Stimulated activated CD4-positive, alpha-beta T cell treated with anti-CD3 and anti-CD28 coated beads, TNF-alpha, amount 100 ng/mL, for 24 hours (primary cell): ENCODE measurements at regions not wholly inside any gene's neighbourhood (a gene's known extent, or its start where the extent isn't known, plus 50 kb on each side); places are given as distances from the start of the nearest gene placed in this dataset.

Source experiments
- DNase-seq, 3 experiments: peaks; one replicate each; pipeline ENCODE4 v3.0.0-alpha.2; 2020; ENCODE audit warnings: low read depth in 3 of 3

GRCh38 chr17:79349506-79350400, 261.1 kb downstream of the RBFOX3 start:
- DNase-seq: no peak

DNA sequence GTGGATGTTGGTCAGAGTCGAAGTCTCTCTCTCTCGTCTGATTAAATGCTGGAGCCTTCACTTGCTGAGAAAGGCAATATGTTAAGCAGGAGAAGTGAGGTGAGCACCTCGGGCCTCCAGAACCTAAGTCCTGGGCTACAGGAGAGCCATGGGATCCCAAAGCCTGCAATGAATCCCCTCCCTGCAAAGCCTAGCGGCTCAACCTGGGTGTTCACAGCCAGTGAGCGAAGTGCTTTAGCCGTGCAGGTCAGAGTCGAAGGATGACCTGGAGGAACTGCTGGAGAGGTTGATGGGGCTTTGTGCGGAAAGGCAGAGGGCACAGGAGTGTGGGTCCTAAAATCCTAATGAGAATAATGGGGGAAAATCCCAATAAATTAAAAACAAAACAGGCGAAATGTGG, 267.8 kb downstream of the ENGASE start:
- no peak for DNase-seq

DNA sequence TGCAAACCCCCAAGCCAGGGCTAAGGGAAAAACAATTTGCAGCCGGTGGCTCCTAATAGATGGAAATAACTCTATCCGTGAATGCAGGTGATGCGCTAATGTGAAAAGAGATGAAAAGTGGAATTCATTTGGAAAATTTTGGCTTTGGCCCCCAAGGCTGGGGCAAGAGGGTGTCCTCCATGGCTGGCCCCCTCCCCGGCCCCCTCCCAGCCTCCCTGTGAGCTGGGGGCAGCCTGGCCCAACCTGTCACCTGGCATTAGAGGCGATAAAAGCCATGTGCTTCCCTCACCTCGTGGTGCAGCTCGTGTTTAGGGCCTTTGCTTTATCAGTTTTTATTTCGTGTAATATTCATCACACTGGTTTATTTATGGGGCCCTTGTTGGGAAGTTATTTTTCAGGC, 267.2 kb downstream of the ENGASE start:
- no peak for DNase-seq

DNA sequence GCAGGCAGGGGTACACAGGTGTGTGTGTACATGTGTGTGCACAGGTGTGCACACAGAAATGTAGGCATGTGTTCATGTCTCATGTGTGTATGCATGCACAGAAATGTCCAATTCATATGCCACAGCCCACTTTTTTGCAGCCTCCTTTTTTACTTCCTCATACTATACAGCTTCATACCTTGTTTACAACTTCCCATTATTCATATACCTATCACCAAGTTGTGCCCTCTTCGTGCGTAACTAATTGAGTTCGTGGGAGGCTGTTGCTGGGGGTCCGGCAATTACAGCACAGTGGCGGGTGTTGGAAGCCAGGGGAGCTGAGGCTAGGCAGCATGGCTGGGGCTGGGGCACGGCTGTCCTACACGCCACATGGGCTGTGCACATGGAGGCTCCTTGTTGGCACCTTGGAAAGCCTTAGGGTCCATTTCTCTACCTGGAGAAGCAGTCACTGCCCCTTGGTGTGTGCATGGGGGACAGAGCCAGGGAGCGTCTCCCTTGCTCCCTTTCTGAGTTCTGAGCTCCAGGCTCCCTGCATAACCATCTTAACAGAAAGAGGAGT, 266.7 kb downstream of the ENGASE start:
- DNase-seq: no peak

DNA sequence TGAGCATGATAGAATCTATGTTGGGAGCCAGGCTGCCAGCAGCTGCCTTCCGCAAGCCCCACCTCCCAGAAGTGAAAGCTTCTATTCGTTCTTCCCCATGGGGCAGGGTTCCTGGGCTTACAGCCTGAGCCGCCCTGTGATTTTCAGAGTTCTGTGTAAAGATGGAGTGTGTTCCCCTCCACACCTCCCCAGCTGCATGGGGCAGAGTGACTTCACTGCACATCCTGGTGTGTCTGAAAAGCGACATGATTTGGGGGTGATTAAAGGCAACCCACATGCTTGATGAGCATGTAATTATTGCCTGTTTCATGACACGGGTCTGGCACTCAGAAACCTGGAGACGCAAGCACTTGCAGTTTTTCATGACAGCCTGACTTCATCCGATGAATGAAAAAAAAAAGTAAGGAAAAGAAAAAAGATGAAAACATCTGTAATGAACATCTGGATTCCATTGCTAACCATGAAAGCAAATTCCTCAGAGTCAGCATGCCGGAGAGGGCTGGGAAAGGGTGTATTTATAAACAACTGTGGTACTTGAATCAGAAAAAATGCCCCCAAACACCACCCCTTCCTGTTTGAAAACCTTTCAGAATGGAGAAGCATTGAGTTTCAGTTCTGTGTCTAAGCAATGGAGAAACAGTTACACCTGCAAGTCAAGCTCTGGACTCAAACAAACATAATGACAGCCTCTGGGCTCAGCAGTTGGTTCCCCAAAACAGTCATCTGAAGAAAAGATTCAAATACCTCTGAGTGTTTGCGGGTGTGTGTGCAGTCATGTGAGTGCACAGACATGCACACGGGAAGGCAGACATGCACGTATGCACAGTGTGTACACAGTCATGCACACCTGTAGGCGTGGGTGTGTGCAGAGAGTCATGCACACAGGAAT, 266.0 kb downstream of the ENGASE start:
- DNase-seq: no peak

DNA sequence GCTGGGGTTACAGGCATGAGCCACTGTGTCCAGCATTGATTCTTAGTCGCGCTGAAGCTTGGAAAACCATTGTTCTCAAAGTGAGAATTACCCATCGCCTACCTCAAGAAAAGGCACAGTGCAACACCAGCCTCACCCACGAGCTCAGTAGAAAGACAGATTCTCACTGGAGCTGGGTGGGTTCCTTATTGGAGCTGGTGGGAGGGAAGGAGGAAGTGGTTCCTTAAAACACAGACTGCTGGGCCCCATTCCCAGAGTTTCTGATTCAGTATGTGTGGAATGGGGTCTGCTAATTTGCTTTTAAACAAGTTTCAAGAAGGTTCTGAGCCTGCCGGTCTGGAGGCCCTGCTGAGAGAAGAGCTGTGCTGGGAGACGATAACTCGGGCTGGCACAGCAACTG, 264.7 kb downstream of the ENGASE start:
- no peak for DNase-seq

GRCh38 chr17:79338604-79339003, 264.0 kb downstream of the ENGASE start:
- no peak for DNase-seq

DNA sequence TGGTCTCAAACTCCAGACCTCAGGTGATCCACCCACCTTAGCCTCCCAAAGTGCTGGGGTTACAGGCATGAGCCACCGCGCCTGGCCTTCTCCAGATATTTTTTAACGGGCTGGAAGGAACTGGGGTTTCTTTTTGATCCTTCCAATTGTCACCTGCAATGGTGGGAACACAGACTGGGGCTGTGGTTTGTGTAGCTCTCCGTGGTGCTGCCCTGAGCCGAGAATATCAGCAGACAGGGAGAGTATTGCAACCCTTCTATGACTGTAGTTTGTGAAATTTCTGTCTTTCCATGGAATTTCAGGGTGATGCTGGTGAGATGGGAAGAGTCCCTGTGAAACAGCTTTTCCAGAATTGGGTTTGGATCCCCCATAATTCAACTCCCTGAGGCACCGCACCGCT, 263.5 kb downstream of the ENGASE start:
- no peak for DNase-seq

- DNase-seq: no peak
Measured at GRCh38 chr17:79337053-79337452, 262.4 kb downstream of the ENGASE start.

GRCh38 chr17:79335456-79335855, 260.8 kb downstream of the ENGASE start:
- DNase-seq: no peak

GRCh38 chr17:79332011-79332554, 257.5 kb downstream of the ENGASE start:
- no peak for DNase-seq

DNA sequence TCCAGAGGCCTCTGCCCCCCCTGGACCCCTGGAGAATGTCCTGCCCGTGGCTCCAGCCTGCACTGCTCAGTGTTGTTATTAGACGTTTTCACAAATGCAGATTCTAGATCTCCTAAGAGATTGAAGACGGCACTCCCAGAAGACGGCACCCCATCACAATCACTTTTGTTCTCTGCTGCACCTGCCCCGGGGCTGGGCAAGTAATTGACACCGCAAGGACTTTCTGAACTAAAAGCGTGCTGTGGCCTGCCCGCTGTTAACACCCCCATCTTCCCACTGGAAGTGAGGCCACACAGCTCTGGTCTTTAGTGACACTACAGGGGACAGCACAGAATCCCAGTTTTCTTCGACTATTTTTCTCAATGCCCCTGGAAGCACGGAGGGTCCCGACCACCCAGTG, 256.9 kb downstream of the ENGASE start:
- no peak for DNase-seq

DNA sequence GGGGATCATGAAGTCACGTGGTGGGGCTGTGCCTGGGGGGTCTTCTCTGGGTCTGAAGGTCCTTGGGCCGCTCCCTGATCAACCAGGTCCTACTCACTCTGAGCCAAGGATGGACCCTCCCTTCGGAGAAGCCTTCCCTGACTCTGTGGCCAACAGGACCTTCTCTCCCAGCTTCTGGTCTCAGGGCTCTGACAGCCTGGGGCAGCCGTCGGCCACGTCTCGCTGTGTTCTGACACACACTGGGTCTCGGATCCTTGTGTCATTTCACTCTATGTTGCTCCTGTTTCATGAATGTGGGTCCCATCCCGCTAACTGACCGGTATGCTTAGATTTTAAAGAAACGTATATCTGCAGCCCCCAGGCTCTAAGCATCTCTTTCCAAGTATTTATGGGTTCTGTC, 256.1 kb downstream of the ENGASE start:
- DNase-seq: no peak

GRCh38 chr17:79330229-79330628, 255.6 kb downstream of the ENGASE start:
- no peak for DNase-seq

GRCh38 chr17:79326814-79327213, 252.2 kb downstream of the ENGASE start:
- DNase-seq: no peak

- no peak for DNase-seq
Measured at GRCh38 chr17:79325709-79326430, 251.2 kb downstream of the ENGASE start.

DNA sequence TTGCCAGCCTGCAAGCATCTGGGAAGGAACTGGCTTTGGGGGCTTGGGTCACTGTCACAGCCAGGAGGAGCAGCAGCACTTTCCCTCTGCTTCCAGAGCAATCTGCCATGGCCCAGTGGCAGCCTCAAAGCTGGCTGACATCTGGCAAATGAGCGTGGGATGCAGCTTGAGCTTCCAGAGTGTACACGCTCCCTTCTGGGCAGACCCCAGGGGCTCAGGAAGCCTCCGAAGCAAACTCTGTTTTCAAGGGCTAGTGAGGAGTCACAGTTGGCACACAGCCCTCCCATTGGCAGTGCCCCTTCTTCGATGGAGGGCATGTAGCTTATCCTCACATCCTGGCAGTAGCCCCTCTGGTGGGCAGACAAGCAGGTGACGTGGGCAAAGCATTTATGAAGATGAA, 249.6 kb downstream of the ENGASE start:
- no peak for DNase-seq

- DNase-seq: no peak
Measured at GRCh38 chr17:79323566-79323965, 248.9 kb downstream of the ENGASE start.

- no peak for DNase-seq
Measured at GRCh38 chr17:79322211-79323123, 247.8 kb downstream of the ENGASE start.

DNA sequence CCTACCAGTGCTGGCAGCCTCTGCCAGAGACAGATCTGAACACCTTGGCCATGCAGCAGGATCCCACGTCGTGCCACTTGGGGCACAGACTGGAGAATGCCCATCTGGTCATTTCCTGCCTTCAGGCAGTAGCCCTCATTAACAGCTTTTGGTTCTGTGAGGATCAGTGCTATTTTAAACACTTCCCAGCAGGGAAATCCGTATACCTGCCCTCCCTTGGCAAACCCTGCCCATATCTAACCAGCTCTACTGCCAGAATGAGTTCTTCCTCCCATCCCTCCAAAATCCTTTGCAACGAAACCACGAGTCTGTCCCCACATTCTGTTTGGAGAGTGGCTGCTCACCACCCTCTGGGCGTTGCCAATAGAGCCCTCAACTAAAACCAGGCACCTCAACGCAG, 245.7 kb downstream of the ENGASE start:
- DNase-seq: no peak
